Activated T-cell treated with anti-CD3 and anti-CD28 coated beads, Interleukin-2, amount 50 U/mL, for 24 hours (primary cell): ENCODE measurements at regions not wholly inside any gene's neighbourhood (a gene's known extent, or its start where the extent isn't known, plus 50 kb on each side); places are given as distances from the start of the nearest gene placed in this dataset.
"Not testable (repeated sequence)": the region's sequence is repeated elsewhere in the genome, so short reads cannot be mapped to it uniquely, and the experiment has no call there.

ENCODE experiments used
- DNase-seq: peaks from one replicate; pipeline ENCODE4 v3.0.0-alpha.2; 2020
- H3K27ac Mint-ChIP-seq: 2 replicates; pipeline ENCODE4 v1.8.0; 2020; ENCODE audit warnings: mild to moderate bottlenecking, mixed read lengths
- H3K27me3 Mint-ChIP-seq: 2 replicates; pipeline ENCODE4 v1.8.0; 2020; ENCODE audit warnings: mixed read lengths
- H3K36me3 Mint-ChIP-seq: 2 replicates; pipeline ENCODE4 v1.8.0; 2020; ENCODE audit warnings: low read depth, mixed read lengths
- H3K4me1 Mint-ChIP-seq: 2 replicates; pipeline ENCODE4 v1.8.0; 2020; ENCODE audit warnings: low read depth, mixed read lengths
- H3K4me3 Mint-ChIP-seq: 2 replicates; pipeline ENCODE4 v1.8.0; 2020; ENCODE audit warnings: mild to moderate bottlenecking, moderate library complexity, mixed read lengths
- H3K9me3 Mint-ChIP-seq: 2 replicates; pipeline ENCODE4 v1.8.0; 2020; ENCODE audit warnings: mixed read lengths

- DNase-seq: no peak
- H3K4me1 Mint-ChIP-seq: no peaks in the 10 kb centered on the region
- peaks cover 4% of the 10 kb centered on the region for H3K27me3 Mint-ChIP-seq
- no peaks in the 10 kb centered on the region for H3K9me3 Mint-ChIP-seq
- no peak overlapping the region for H3K4me3 Mint-ChIP-seq
- no peaks in the 10 kb centered on the region for H3K36me3 Mint-ChIP-seq
- no peak overlapping the region for H3K27ac Mint-ChIP-seq
These were observed 242.0 kb downstream of the YTHDC2 start for GRCh38 chr5:113755516-113755915.

DNA sequence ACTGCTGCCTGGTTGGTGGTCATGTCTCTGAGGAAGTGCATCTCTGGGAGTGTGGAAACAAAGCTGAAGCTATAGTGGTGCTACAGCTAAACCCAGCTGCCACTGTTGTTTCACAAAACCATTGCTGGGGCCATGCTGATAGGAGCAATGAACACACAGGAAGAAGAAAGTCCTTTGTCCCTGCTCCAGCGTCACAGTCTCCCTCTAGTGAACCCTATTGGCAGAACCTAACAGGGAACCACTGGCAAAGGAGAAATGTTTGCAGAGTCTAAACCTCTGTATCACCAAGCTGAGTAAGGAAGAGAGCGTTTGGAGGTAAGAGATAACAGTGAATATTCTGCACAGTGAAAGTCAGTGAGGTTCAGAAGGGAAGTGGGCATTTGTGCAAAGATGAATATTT lies 244.0 kb downstream of the YTHDC2 start:
- H3K9me3 Mint-ChIP-seq: no peaks in the 10 kb centered on the region
- no peaks in the 10 kb centered on the region for H3K4me1 Mint-ChIP-seq
- peaks cover 4% of the 10 kb centered on the region for H3K27me3 Mint-ChIP-seq
- no peak for DNase-seq
- H3K4me3 Mint-ChIP-seq: no peak overlapping the region
- no peak overlapping the region for H3K27ac Mint-ChIP-seq
- no peaks in the 10 kb centered on the region for H3K36me3 Mint-ChIP-seq

DNA sequence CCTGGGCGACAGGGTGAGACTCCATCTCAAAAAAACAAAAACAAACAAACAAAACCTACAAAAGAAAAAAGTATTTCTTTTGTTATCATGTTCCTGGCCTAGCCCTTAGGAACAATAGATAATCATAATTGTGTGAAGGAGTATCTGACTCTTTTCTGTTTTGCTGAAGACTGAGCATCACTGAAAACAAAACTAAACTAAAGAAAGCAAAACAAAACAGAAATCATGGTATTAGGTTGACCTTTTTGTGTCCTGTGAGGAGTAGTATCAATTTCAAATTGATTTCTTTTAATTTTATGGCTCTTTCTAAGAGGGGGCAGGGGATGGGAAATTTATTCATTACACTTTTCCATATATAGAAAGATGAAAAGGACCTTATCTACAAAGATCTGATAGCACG lies 246.0 kb downstream of the YTHDC2 start:
- no peaks in the 10 kb centered on the region for H3K9me3 Mint-ChIP-seq
- no peak for DNase-seq

GRCh38 chr5:113760486-113760885 lies 247.0 kb downstream of the YTHDC2 start:
- H3K4me1 Mint-ChIP-seq: no peaks in the 10 kb centered on the region
- no peaks in the 10 kb centered on the region for H3K36me3 Mint-ChIP-seq
- no peak overlapping the region for H3K27ac Mint-ChIP-seq
- no peak overlapping the region for H3K4me3 Mint-ChIP-seq
- DNase-seq: no peak
- H3K9me3 Mint-ChIP-seq: no peaks in the 10 kb centered on the region
- H3K27me3 Mint-ChIP-seq: peaks cover 2% of the 10 kb centered on the region

More for the DNA sequence above, 246.0 kb downstream of the YTHDC2 start:
- H3K4me1 Mint-ChIP-seq: no peaks in the 10 kb centered on the region
- H3K27ac Mint-ChIP-seq: no peak overlapping the region
- H3K4me3 Mint-ChIP-seq: no peak overlapping the region
- no peaks in the 10 kb centered on the region for H3K36me3 Mint-ChIP-seq
- peaks cover 4% of the 10 kb centered on the region for H3K27me3 Mint-ChIP-seq

DNA sequence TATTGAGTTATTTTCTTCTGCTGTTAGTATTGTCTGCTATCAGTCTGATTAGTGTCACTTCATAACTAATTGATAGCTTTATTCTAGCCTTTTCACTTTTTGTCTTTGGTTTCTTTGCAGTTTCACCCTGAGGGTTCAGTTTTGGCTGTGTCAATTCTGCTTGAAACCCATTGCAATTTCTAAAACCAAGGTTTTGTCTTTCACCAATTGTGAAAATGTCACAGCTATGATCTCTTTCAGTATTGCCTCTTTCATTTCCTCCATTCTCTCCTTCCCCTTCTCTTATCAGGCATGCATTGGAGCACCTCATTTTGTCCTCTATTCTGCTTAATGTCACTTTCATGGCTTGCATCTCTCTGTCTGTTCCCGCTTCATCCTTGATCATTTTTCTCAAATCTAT lies 248.1 kb downstream of the YTHDC2 start:
- no peaks in the 10 kb centered on the region for H3K36me3 Mint-ChIP-seq
- no peak overlapping the region for H3K27ac Mint-ChIP-seq
- no peaks in the 10 kb centered on the region for H3K4me1 Mint-ChIP-seq
- no peak overlapping the region for H3K4me3 Mint-ChIP-seq
- H3K27me3 Mint-ChIP-seq: no peaks in the 10 kb centered on the region
- DNase-seq: no peak
- H3K9me3 Mint-ChIP-seq: peaks cover 7% of the 10 kb centered on the region

GRCh38 chr5:113764382-113764781 lies 250.9 kb downstream of the YTHDC2 start:
- Mint-ChIP-seq H3K4me1 (no peaks in the 10 kb centered on the region), H3K36me3 (no peaks in the 10 kb centered on the region), H3K9me3 (peaks cover 21% of the 10 kb centered on the region), H3K27me3 (no peaks in the 10 kb centered on the region), H3K4me3 (no peak overlapping the region), H3K27ac (no peak overlapping the region)
- DNase-seq: no peak

DNA sequence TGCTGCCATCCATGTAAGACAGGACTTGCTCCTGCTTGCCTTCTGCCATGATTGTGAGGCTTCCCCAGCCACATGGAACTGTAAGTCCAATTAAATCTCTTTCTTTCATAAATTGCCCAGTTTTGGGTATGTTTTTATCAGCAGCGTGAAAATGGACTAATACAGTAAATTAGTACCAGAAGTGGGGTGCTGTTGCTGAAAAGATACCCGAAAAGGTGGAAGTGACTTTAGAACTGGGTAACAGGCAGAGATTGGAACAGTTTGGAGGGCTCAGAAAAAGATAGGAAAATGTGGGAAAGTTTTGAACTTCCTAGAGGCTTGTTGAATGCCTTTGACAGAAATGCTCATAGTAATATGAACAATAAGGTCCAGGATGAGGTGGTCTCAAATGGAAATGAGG lies 253.3 kb downstream of the YTHDC2 start:
- H3K27ac Mint-ChIP-seq, H3K27me3 Mint-ChIP-seq, DNase-seq, H3K4me1 Mint-ChIP-seq, H3K4me3 Mint-ChIP-seq, H3K36me3 Mint-ChIP-seq: not testable (repeated sequence)
- peaks cover 21% of the 10 kb centered on the region for H3K9me3 Mint-ChIP-seq

DNA sequence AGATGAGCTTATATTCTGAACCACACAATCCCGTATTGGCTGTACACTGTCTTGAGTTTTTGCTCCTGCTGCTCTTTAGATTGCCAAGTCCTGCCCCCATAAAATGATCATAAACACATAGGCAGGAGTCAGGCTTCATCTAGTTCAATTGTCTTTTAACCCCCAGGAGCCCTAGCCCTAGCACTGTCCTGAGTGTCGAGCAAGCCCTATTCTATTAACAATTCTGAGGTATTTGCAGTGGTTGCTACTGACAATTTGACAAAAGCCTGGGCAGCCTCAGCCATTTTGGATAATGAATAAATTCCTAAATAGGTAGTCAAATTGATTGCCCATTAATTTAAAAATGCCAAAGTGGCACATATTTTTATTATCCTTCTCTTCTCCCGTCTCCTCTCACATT lies 257.2 kb downstream of the YTHDC2 start:
- Mint-ChIP-seq H3K27ac (no peak overlapping the region), H3K4me1 (no peaks in the 10 kb centered on the region), H3K4me3 (no peak overlapping the region)

DNA sequence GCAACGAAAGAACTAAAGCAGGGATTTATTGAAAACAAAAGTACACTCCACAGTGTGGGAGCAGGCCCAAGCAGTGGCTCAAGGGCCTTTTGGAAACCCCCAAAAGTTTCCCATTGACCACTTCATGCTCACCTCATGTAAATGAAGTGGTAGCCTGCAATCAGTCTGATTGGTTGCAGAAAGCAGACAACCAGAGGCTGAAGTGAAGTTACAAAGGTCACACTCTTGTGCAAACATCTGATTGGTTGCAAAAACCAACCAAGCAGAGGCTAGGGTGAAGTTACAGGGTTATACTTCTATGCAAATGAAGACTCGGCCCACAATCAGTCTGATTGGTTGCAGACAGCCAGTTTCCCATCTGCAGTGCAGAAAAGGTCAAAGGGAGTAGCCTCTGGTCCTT lies 258.0 kb downstream of the YTHDC2 start:
- no peak for DNase-seq
- Mint-ChIP-seq H3K27me3 (peaks cover 2% of the 10 kb centered on the region), H3K27ac (no peak overlapping the region), H3K4me3 (no peak overlapping the region), H3K36me3 (no peaks in the 10 kb centered on the region), H3K4me1 (no peaks in the 10 kb centered on the region), H3K9me3 (peaks cover 15% of the 10 kb centered on the region)

More for the DNA sequence above, 257.2 kb downstream of the YTHDC2 start:
- H3K9me3 Mint-ChIP-seq: peaks cover 21% of the 10 kb centered on the region
- no peaks in the 10 kb centered on the region for H3K27me3 Mint-ChIP-seq
- no peaks in the 10 kb centered on the region for H3K36me3 Mint-ChIP-seq
- DNase-seq: no peak

- Mint-ChIP-seq H3K36me3 (no peaks in the 10 kb centered on the region), H3K4me3 (no peak overlapping the region)
These were observed 262.7 kb downstream of the YTHDC2 start for GRCh38 chr5:113776168-113776567.

GRCh38 chr5:113776832-113777525 lies 263.5 kb downstream of the YTHDC2 start:
- Mint-ChIP-seq H3K27ac (no peak overlapping the region), H3K27me3 (peaks cover 6% of the 10 kb centered on the region), H3K36me3 (no peaks in the 10 kb centered on the region), H3K9me3 (no peaks in the 10 kb centered on the region), H3K4me1 (no peaks in the 10 kb centered on the region), H3K4me3 (no peak overlapping the region)
- no peak for DNase-seq

More at GRCh38 chr5:113776168-113776567, 262.7 kb downstream of the YTHDC2 start:
- DNase-seq: no peak
- no peak overlapping the region for H3K27ac Mint-ChIP-seq
- no peaks in the 10 kb centered on the region for H3K4me1 Mint-ChIP-seq
- H3K9me3 Mint-ChIP-seq: no peaks in the 10 kb centered on the region
- H3K27me3 Mint-ChIP-seq: peaks cover 6% of the 10 kb centered on the region

DNA sequence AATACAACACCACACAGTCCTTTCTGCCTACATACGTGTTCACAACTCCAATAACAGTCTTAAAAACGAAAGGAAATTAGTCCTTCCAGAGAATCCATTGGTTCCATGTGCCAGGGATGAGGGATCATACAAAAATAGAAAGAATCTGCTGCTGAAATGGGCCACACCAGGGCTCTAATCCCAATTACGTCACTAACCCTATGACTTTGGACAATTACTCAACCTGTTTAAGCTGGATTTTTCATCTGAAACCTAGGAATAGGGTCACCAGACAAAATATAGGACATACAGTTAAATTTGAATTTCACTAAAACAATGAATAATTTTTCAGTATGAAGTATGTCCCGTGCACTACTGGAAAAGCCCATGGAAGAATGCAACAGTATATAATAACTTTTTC lies 264.7 kb downstream of the YTHDC2 start:
- Mint-ChIP-seq H3K4me3 (no peak overlapping the region), H3K4me1 (no peaks in the 10 kb centered on the region), H3K36me3 (no peaks in the 10 kb centered on the region)

DNA sequence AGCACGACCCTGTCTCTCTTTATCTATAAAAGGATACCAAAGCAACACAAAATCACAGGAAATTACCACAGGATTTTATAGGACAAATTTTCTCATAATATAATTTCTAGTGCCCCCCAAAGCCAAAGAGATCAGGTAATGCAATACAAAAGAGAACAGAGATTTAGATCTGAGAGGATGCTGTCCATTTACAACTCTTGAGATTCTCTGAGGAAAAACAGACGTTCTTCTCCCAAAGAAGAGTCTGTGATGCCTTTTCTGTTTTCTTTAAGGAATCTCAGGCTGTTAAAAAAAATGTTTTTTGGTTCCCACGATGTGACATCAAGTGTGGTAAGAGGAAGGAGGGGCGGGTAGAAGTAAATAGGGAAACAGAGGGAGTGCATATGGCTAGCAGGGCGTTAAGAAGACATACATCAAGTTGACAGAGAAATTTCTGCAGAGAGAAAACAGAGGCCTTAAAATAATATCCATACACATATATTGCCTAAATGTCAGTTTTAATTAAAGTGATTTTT lies 274.7 kb downstream of the YTHDC2 start:
- no peak overlapping the region for H3K4me3 Mint-ChIP-seq
- peaks cover 10% of the 10 kb centered on the region for H3K27me3 Mint-ChIP-seq
- no peak overlapping the region for H3K27ac Mint-ChIP-seq
- no peaks in the 10 kb centered on the region for H3K36me3 Mint-ChIP-seq
- DNase-seq: no peak
- no peaks in the 10 kb centered on the region for H3K4me1 Mint-ChIP-seq
- no peaks in the 10 kb centered on the region for H3K9me3 Mint-ChIP-seq

More for the DNA sequence above, 264.7 kb downstream of the YTHDC2 start:
- no peak for DNase-seq
- H3K27ac Mint-ChIP-seq: no peak overlapping the region
- H3K9me3 Mint-ChIP-seq: no peaks in the 10 kb centered on the region
- peaks cover 6% of the 10 kb centered on the region for H3K27me3 Mint-ChIP-seq

GRCh38 chr5:113789769-113790168 lies 276.3 kb downstream of the YTHDC2 start:
- Mint-ChIP-seq H3K4me1 (no peaks in the 10 kb centered on the region), H3K27ac (no peak overlapping the region), H3K36me3 (no peaks in the 10 kb centered on the region), H3K4me3 (no peak overlapping the region), H3K9me3 (no peaks in the 10 kb centered on the region), H3K27me3 (peaks cover 10% of the 10 kb centered on the region)
- DNase-seq: no peak

- H3K4me3 Mint-ChIP-seq: no peak overlapping the region
These were observed 279.3 kb downstream of the YTHDC2 start for GRCh38 chr5:113792806-113793205.

More at GRCh38 chr5:113792806-113793205, 279.3 kb downstream of the YTHDC2 start:
- DNase-seq: no peak
- no peaks in the 10 kb centered on the region for H3K9me3 Mint-ChIP-seq
- H3K27ac Mint-ChIP-seq: no peak overlapping the region
- no peaks in the 10 kb centered on the region for H3K36me3 Mint-ChIP-seq
- peaks cover 10% of the 10 kb centered on the region for H3K27me3 Mint-ChIP-seq
- H3K4me1 Mint-ChIP-seq: no peaks in the 10 kb centered on the region
